AG04450 (cell line): ENCODE measurements at regions not wholly inside any gene's neighbourhood (a gene's known extent, or its start where the extent isn't known, plus 50 kb on each side); places are given as distances from the start of the nearest gene placed in this dataset.

Experiments used
- CTCF ChIA-PET: fragments of 300-600, 350-600 bp; formaldehyde crosslinking; extraction: SDS; loops from one replicate; lab custom pipeline; 2022; ENCODE audit warnings: antibody characterized with exemption, inconsistent platforms; lab: Charles Lee
- POLR2A ChIA-PET: fragments of 350-600 bp; formaldehyde crosslinking; extraction: SDS; loops from one replicate; lab custom pipeline; 2021; ENCODE audit warnings: antibody characterized with exemption, inconsistent platforms; lab: Yijun Ruan, JAX
- DNase-seq: peaks from one replicate; pipeline ENCODE4 v3.0.0-alpha.2; 2011; ENCODE audit warnings: low read depth, low spot score
- H3K27ac ChIP-seq: one replicate; pipeline ENCODE4 v1.5.1; 2012; ENCODE audit warnings: low read depth, low read length, control low read depth
- H3K27me3 ChIP-seq: one replicate; pipeline ENCODE4 v1.6.0; 2012; ENCODE audit warnings: low read length; ENCODE audit not compliant: control insufficient read depth, insufficient read depth
- H3K4me3 ChIP-seq: 2 replicates; pipeline ENCODE4 v1.5.1; 2011; ENCODE audit warnings: mild to moderate bottlenecking, low read depth, low read length, control low read depth
- H3K9me3 ChIP-seq: 2 replicates; pipeline ENCODE4 v1.5.1; 2012; ENCODE audit warnings: low read length; ENCODE audit not compliant: control insufficient read depth, insufficient read depth
- TF ChIP-seq, protein P1 (sequence below): IDR thresholded peaks from 2 replicates; pipeline ENCODE4 v1.5.1; 2011; ENCODE audit warnings: low read depth, low read length, control low read depth, inconsistent platforms

DNA sequence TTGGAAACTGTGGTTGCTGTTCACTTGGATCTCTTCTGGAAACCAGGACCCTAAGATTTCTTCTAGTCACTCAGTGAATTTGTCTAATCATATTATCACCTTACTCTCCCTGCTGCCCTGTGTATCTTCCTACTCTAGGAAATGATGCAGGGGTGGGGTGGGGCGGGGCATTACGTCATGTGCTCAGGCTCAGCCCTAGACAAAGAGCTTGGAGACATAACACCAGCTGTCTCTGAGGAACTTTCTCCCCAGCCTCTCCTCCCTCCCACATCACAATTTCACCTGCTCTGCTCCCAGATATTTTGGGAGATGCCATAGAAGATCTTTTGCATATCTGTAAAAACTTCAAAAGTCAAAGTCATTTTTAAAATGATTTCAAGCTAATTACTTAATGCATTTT lies 470.4 kb downstream of the ZSWIM6 start:
- TF ChIP-seq, protein P1, sequence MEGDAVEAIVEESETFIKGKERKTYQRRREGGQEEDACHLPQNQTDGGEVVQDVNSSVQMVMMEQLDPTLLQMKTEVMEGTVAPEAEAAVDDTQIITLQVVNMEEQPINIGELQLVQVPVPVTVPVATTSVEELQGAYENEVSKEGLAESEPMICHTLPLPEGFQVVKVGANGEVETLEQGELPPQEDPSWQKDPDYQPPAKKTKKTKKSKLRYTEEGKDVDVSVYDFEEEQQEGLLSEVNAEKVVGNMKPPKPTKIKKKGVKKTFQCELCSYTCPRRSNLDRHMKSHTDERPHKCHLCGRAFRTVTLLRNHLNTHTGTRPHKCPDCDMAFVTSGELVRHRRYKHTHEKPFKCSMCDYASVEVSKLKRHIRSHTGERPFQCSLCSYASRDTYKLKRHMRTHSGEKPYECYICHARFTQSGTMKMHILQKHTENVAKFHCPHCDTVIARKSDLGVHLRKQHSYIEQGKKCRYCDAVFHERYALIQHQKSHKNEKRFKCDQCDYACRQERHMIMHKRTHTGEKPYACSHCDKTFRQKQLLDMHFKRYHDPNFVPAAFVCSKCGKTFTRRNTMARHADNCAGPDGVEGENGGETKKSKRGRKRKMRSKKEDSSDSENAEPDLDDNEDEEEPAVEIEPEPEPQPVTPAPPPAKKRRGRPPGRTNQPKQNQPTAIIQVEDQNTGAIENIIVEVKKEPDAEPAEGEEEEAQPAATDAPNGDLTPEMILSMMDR, result no peak
- Histone ChIP-seq H3K27me3 (no peaks in the 10 kb centered on the region), H3K9me3 (no peaks in the 10 kb centered on the region), H3K27ac (no peak overlapping the region), H3K4me3 (no peak overlapping the region)
- ChIA-PET CTCF (no interaction called here), POLR2A (no interaction called here)
- DNase-seq, result no peak

DNA sequence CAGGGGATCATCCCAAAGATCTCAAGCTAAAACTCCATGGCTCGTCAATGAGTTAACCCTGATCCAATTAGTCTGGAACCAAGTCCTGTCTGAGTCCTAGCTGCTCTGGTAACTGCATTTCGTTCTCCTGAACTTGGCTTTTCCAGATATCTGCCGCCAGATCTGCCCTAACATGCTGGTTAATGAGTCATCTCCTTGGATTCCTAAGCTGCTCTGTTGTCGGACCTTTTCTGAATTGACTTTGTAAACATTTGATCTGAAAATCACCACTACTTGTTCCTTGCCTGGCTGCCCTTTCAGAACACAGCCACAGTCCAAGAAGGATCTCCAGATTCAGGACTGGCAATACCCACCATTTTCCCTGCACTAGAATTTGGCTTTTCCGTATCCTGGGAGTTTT lies 473.0 kb downstream of the ZSWIM6 start:
- peak; percentile 4 for DNase-seq
- Histone ChIP-seq H3K27me3 (peaks cover 2% of the 10 kb centered on the region), H3K27ac (no peak overlapping the region), H3K9me3 (no peaks in the 10 kb centered on the region), H3K4me3 (no peak overlapping the region)
- ChIA-PET CTCF (interaction anchor here (1.2 kb wide), 1 partner anchor 12 kb away, joined by 6 read pairs; no protein-coding TSS in a partner anchor), POLR2A (no interaction called here)
- TF ChIP-seq, protein P1, result no peak

DNA sequence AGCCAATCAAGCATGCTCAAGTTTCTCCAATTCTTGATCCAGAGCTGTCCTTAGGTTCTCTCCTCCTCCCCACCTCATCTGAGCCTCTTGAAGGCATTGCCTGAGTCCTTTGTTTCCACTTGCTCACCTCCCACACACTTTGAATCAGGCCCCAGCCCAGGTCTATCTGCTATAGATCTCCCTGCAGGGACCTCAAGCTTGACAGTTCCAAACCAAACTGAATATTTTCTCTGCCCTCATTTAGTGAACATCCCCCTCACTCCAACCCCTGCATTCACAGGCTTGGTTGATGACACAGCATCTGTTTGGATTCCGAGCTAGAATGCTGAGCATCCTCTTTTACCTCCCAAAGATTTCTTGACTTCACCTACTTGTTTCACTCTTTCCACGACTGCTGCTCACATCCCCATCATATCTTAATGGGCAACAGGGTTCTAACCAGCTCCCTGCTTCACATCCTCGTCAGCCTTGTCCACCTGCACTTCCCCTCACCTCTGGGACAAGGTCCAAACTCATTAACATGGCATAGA lies 474.5 kb downstream of the ZSWIM6 start:
- Histone ChIP-seq H3K27me3 (peaks cover 2% of the 10 kb centered on the region), H3K27ac (no peak overlapping the region), H3K4me3 (no peak overlapping the region), H3K9me3 (no peaks in the 10 kb centered on the region)
- ChIA-PET CTCF (interaction anchor here (2.1 kb wide), 1 partner anchor 11 kb away, joined by 13 read pairs; no protein-coding TSS in a partner anchor), POLR2A (no interaction called here)
- TF ChIP-seq, protein P1, result no peak
- no peak for DNase-seq

DNA sequence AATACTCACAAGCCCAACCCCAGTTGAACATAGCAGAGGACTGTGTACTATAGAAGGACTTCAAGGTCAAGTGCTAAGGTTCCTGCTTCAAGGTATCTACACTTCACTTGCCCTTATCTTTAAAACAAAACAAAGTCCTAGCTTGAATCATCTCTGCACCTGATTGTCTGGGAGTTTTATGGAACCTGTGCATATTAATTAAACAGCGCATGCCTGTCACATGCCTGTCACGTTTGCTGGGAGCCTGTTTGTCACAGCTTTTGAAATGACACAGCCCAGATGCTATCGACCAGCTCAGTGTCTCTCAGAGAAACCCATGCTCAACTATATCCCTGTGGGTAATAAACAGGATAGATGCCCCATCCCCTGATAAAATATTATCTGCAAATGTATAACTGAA lies 476.0 kb downstream of the ZSWIM6 start:
- CTCF ChIA-PET, result interaction anchor here (0.5 to 2.1 kb wide), 2 partner anchors 9 to 509 kb away, joined by 6 to 13 read pairs; no protein-coding TSS in a partner anchor
- DNase-seq, result no peak

DNA sequence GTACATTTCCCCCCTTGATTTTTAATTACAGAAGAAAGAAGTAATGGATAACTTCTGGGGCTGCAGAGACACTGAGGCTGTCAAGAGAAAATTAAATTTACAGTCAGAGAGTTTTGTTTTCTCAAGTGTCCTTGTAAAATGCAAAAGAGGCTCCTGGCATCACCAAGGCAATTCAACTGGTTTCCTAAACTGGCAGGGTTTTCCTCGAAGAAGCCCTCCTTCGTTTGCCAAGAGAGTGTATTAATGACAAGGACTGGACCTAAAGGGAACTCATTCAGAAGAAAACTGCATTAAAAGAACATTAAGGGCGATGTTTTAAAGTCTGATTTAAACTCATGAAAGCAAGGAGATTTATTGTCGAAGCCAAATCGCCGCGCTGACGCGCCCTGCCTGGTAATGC lies 476.9 kb downstream of the ZSWIM6 start:
- ChIA-PET CTCF (interaction anchor here (0.6 kb wide), 1 partner anchor 334 kb away, joined by 4 read pairs; no protein-coding TSS in a partner anchor), POLR2A (no interaction called here)
- TF ChIP-seq, protein P1, result no peak
- H3K9me3 ChIP-seq, result no peaks in the 10 kb centered on the region
- H3K27ac ChIP-seq, result no peak overlapping the region
- H3K27me3 ChIP-seq, result peaks cover 2% of the 10 kb centered on the region
- no peak for DNase-seq
- no peak overlapping the region for H3K4me3 ChIP-seq

More for the DNA sequence above, 476.0 kb downstream of the ZSWIM6 start:
- POLR2A ChIA-PET, result no interaction called here
- TF ChIP-seq, protein P1, result no peak
- Histone ChIP-seq H3K27ac (no peak overlapping the region), H3K9me3 (no peaks in the 10 kb centered on the region), H3K27me3 (peaks cover 2% of the 10 kb centered on the region), H3K4me3 (no peak overlapping the region)
